Trophoblast cell (in vitro differentiated cells and primary cell): ENCODE measurements at regions not wholly inside any gene's neighbourhood (a gene's known extent, or its start where the extent isn't known, plus 50 kb on each side); places are given as distances from the start of the nearest gene placed in this dataset.

Experiments used
- DNase-seq, 2 donors: peaks; one replicate each; pipeline ENCODE4 v3.0.0-alpha.2; 2016
- H2AFZ ChIP-seq: 2 replicates; pipeline ENCODE4 v1.6.1; 2013; ENCODE audit warnings: low read length, moderate library complexity, mild to moderate bottlenecking; ENCODE audit not compliant: insufficient read depth, poor library complexity
- H2AK5ac ChIP-seq: 2 replicates; pipeline ENCODE4 v1.6.1; 2013; ENCODE audit warnings: mild to moderate bottlenecking, low read length
- H2BK120ac ChIP-seq: 2 replicates; pipeline ENCODE4 v1.6.1; 2013; ENCODE audit warnings: low read length, mild to moderate bottlenecking, moderate library complexity; ENCODE audit not compliant: insufficient read depth, poor library complexity
- H2BK12ac ChIP-seq: 2 replicates; pipeline ENCODE4 v1.6.1; 2013; ENCODE audit warnings: mild to moderate bottlenecking, low read length, moderate library complexity
- H2BK5ac ChIP-seq: 2 replicates; pipeline ENCODE4 v1.6.1; 2013; ENCODE audit warnings: low read length, low read depth, moderate library complexity, mild to moderate bottlenecking; ENCODE audit not compliant: poor library complexity
- H3K14ac ChIP-seq: 2 replicates; pipeline ENCODE4 v1.6.1; 2013; ENCODE audit warnings: mild to moderate bottlenecking, low read length
- H3K18ac ChIP-seq: 2 replicates; pipeline ENCODE4 v1.6.1; 2013; ENCODE audit warnings: mild to moderate bottlenecking, low read length
- H3K23ac ChIP-seq: 2 replicates; pipeline ENCODE4 v1.6.1; 2013; ENCODE audit warnings: low read length
- H3K27ac ChIP-seq: 2 replicates; pipeline ENCODE4 v1.5.1; 2013; ENCODE audit warnings: low read depth, mild to moderate bottlenecking, inconsistent platforms, low read length, moderate library complexity
- H3K27me3 ChIP-seq: 2 replicates; pipeline ENCODE4 v1.6.1; 2013; ENCODE audit warnings: inconsistent platforms, mild to moderate bottlenecking, low read length, moderate library complexity; ENCODE audit not compliant: insufficient read depth
- H3K36me3 ChIP-seq, 2 experiments: 1 replicate in 1 of 2; 2 replicates in 1 of 2; pipeline ENCODE4 v1.6.1; 2013; ENCODE audit warnings: low read length in 2 of 2, mild to moderate bottlenecking in 2 of 2, moderate library complexity in 1 of 2; ENCODE audit not compliant: insufficient read depth in 2 of 2, control insufficient read depth in 1 of 2
- H3K4ac ChIP-seq: 2 replicates; pipeline ENCODE4 v1.6.1; 2013; ENCODE audit warnings: low read depth, mild to moderate bottlenecking, low read length, moderate library complexity
- H3K4me1 ChIP-seq, 2 experiments: 1 replicate in 1 of 2; 2 replicates in 1 of 2; pipeline ENCODE4 v1.6.1; 2013; ENCODE audit warnings: low read length in 2 of 2, mild to moderate bottlenecking in 2 of 2, moderate library complexity in 1 of 2; ENCODE audit not compliant: insufficient read depth in 2 of 2, control insufficient read depth in 1 of 2
- H3K4me2 ChIP-seq: 2 replicates; pipeline ENCODE4 v1.6.1; 2013; ENCODE audit warnings: inconsistent platforms, mild to moderate bottlenecking, low read length, moderate library complexity
- H3K4me3 ChIP-seq: 2 replicates; pipeline ENCODE4 v1.5.1; 2013; ENCODE audit warnings: mild to moderate bottlenecking, low read depth, low read length, inconsistent platforms
- H3K79me1 ChIP-seq: one replicate; pipeline ENCODE4 v1.6.1; 2013; ENCODE audit warnings: low read length
- H3K79me2 ChIP-seq: 2 replicates; pipeline ENCODE4 v1.6.1; 2013; ENCODE audit warnings: low read length, mild to moderate bottlenecking; ENCODE audit not compliant: control insufficient read depth, insufficient read depth, poor library complexity
- H3K9ac ChIP-seq: 2 replicates; pipeline ENCODE4 v1.6.1; 2013; ENCODE audit warnings: mild to moderate bottlenecking, low read length
- H3K9me3 ChIP-seq: 2 replicates; pipeline ENCODE4 v1.6.1; 2013; ENCODE audit warnings: low read depth, mild to moderate bottlenecking, control low read depth, inconsistent platforms, low read length; ENCODE audit not compliant: insufficient read depth
- H4K12ac ChIP-seq: 2 replicates; pipeline ENCODE4 v1.6.1; 2013; ENCODE audit warnings: low read depth, mild to moderate bottlenecking, low read length, moderate library complexity
- H4K8ac ChIP-seq: 2 replicates; pipeline ENCODE4 v1.6.1; 2013; ENCODE audit warnings: low read depth, mild to moderate bottlenecking, low read length, moderate library complexity
- H4K91ac ChIP-seq: one replicate; pipeline ENCODE4 v1.6.1; 2013; ENCODE audit warnings: low read depth, mild to moderate bottlenecking, low read length, moderate library complexity
- WGBS: extraction: QIAGEN DNeasy Blood & Tissue Kit; methylation state at CpG from one replicate; pipeline ENCODE4 v1.1.7; 2013; ENCODE audit warnings: missing lambda C conversion rate; ENCODE audit not compliant: insufficient read length, insufficient coverage; ENCODE audit errors: extremely low coverage; 5-methylcytosine and 5-hydroxymethylcytosine counted together

- Histone ChIP-seq H4K12ac (no peak overlapping the region), H3K18ac (no peak overlapping the region), H3K27ac (no peak overlapping the region), H2AK5ac (no peak overlapping the region), H2AFZ (no peak overlapping the region), H3K36me3 (no peaks in the 10 kb centered on the region), H3K9ac (no peak overlapping the region), H2BK5ac (no peak overlapping the region), H3K27me3 (no peaks in the 10 kb centered on the region), H3K4me2 (no peak overlapping the region), H3K4ac (no peak overlapping the region), H3K14ac (no peak overlapping the region), H3K23ac (no peak overlapping the region), H4K91ac (no peak overlapping the region), H4K8ac (no peak overlapping the region), H3K4me3 (no peak overlapping the region), H3K79me1 (no peaks in the 10 kb centered on the region), H3K79me2 (no peaks in the 10 kb centered on the region), H2BK12ac (no peak overlapping the region), H3K4me1 (no peaks in the 10 kb centered on the region), H3K9me3 (no peaks in the 10 kb centered on the region), H2BK120ac (no peak overlapping the region)
- WGBS: no CpG with 5 or more reads among the region's 5 CpGs
- no peak for DNase-seq
Measured at GRCh38 chrX:13239272-13239671, 80.6 kb downstream of the ATXN3L start.

DNA sequence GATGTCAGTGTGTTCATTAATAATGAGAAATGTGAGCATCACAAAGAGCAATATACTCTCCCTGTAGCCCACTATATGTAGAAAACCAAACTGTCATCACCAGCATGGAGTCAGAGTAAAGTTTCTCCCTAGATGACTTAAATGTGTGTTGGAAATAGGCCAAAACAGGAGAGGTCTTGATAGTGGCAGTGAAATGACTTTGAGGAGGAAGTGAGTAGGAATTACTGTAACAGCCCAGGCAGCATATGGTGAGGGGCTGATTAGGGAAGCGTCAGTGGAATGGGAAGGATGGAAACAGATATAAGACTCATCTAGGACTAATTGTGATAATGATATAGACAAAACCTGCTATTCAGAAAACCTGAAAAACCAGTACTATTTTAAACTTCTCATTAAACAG, 83.9 kb downstream of the ATXN3L start:
- no peak for DNase-seq
- no peak overlapping the region for H2AK5ac ChIP-seq

GRCh38 chrX:13232484-13232883, 87.4 kb downstream of the ATXN3L start:
- Histone ChIP-seq H3K9ac (no peak overlapping the region), H3K14ac (no peak overlapping the region), H2AFZ (no peak overlapping the region), H3K4me1 (no peaks in the 10 kb centered on the region), H3K4me3 (no peak overlapping the region), H3K23ac (no peak overlapping the region), H3K18ac (no peak overlapping the region), H4K8ac (no peak overlapping the region), H3K36me3 (no peaks in the 10 kb centered on the region), H2AK5ac (no peak overlapping the region), H3K27ac (no peak overlapping the region), H4K91ac (no peak overlapping the region), H3K79me1 (no peaks in the 10 kb centered on the region), H3K4ac (no peak overlapping the region), H3K27me3 (no peaks in the 10 kb centered on the region), H3K4me2 (no peak overlapping the region), H2BK120ac (no peak overlapping the region), H3K9me3 (no peaks in the 10 kb centered on the region), H3K79me2 (no peaks in the 10 kb centered on the region), H2BK5ac (no peak overlapping the region), H4K12ac (no peak overlapping the region), H2BK12ac (no peak overlapping the region)
- no peak for DNase-seq

More for the DNA sequence above, 83.9 kb downstream of the ATXN3L start:
- no peak overlapping the region for H3K4me3 ChIP-seq
- H2BK5ac ChIP-seq: no peak overlapping the region
- no peak overlapping the region for H3K4ac ChIP-seq
- no peaks in the 10 kb centered on the region for H3K79me1 ChIP-seq
- no peak overlapping the region for H3K23ac ChIP-seq
- no CpG with 5 or more reads among the region's 1 CpG for WGBS
- no peak overlapping the region for H4K91ac ChIP-seq
- no peaks in the 10 kb centered on the region for H3K4me1 ChIP-seq
- H3K36me3 ChIP-seq: no peaks in the 10 kb centered on the region
- no peak overlapping the region for H2BK12ac ChIP-seq
- H3K27ac ChIP-seq: no peak overlapping the region
- H3K9me3 ChIP-seq: no peaks in the 10 kb centered on the region
- H3K79me2 ChIP-seq: no peaks in the 10 kb centered on the region
- no peaks in the 10 kb centered on the region for H3K27me3 ChIP-seq
- no peak overlapping the region for H2AFZ ChIP-seq
- H3K9ac ChIP-seq: no peak overlapping the region
- H3K18ac ChIP-seq: no peak overlapping the region
- no peak overlapping the region for H3K4me2 ChIP-seq
- no peak overlapping the region for H4K8ac ChIP-seq
- no peak overlapping the region for H4K12ac ChIP-seq
- H2BK120ac ChIP-seq: no peak overlapping the region
- H3K14ac ChIP-seq: no peak overlapping the region

GRCh38 chrX:13226214-13226613, 93.6 kb downstream of the ATXN3L start:
- Histone ChIP-seq H3K79me2 (no peaks in the 10 kb centered on the region), H3K4me2 (no peak overlapping the region), H3K18ac (no peak overlapping the region), H4K12ac (no peak overlapping the region), H2AFZ (no peak overlapping the region), H4K91ac (no peak overlapping the region), H2BK12ac (no peak overlapping the region), H3K79me1 (peaks cover 5% of the 10 kb centered on the region), H3K9ac (no peak overlapping the region), H2BK5ac (no peak overlapping the region), H3K27ac (no peak overlapping the region), H4K8ac (no peak overlapping the region), H3K4ac (no peak overlapping the region), H3K4me3 (no peak overlapping the region), H2AK5ac (no peak overlapping the region), H3K23ac (no peak overlapping the region), H3K4me1 (peaks cover 2% of the 10 kb centered on the region in 2 experiments), H3K27me3 (no peaks in the 10 kb centered on the region), H3K9me3 (no peaks in the 10 kb centered on the region), H2BK120ac (no peak overlapping the region), H3K36me3 (peaks cover 0 to 2% of the 10 kb centered on the region in 2 experiments), H3K14ac (no peak overlapping the region)
- DNase-seq: no peak
